ENCODE measurements at regions not wholly inside any gene's neighbourhood (a gene's known extent, or its start where the extent isn't known, plus 50 kb on each side); places are given as distances from the start of the nearest gene placed in this dataset.
A peak's percentile ranks its signal among the peaks of the same experiment; 100 is the strongest.
"Not testable (repeated sequence)": the region's sequence is repeated elsewhere in the genome, so short reads cannot be mapped to it uniquely, and the experiment has no call there.

DNA sequence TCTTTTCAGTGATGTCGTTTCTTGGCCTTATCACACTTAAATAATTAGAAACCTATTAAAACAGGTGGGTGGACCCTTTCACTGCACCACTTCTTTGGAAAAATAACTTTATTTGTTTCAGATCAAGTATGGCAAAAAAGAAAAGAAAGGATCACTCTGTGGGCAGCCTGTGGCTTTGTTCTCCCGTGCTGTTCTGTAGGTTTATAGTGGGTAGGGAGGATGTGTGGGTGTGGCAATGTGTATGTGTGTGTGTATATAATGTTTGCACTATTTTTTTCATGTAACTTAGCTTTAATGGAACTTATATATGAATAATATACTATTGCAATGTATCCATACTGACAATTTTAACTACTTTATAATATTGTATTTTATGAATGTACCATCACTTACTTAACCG is 85.9 kb downstream of the ACTBL2 start:
- no peak for DNase-seq (ENCODE audit: low read depth in 2 of 2)

DNA sequence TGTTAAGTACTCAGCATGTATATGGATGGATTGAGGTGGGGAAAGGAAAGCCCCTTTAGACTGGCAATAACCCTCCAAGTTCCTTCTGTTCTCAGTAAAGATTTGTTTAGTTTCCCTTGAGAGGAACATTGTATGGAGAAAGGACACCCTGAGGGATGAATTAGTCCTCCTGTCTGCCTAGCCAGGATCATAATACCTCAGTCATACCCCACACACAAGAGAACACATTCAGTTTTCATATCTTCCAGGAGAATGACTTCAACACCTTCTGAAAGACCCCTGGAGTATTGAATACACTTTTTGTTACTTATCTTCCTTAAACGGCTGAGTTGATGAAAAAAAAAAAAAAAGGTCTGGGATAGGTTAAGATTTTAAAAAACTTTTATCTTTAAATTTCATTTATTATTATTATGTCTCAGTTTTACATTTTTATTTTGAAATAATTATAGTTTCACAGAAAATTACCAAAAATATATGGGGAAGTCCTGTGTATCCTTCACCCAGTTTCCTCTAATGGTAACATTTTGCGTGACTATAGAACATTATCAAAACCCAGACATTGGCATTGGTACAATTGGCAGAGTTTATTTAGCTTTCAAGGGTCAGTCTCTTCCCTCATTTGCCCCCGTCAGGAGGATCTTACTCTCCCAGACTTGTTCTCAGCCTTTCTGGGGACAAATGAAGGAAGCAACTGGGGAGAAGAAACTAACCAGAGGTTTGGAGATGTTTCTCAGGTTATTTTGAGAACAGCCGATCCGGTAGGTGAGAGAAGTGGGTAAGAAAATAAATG is 88.0 kb downstream of the ACTBL2 start:
- DNase-seq (ENCODE audit: low read depth in 2 of 2): no peak

DNA sequence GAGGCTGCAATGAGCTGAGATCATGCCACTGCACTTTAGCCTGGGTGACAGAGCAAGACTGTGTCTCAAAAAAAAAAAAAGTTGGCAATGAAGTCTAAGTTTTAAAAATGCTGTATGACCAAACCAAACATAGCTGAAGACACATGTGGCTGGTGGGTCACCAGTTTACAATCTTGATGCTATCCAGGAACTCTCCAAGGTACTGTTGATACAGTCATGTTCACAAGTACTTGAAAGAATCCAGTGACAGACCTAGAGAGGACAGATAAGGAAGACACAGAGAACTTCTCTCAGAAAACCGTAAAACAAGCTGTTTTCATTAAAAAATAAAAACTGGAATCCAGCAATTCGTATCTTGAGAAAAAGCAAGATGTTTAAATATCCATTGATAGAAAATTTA is 95.7 kb downstream of the ACTBL2 start:
- DNase-seq (ENCODE audit: low read depth in 2 of 2): peak in 1 of 2 donors; percentile 51

GRCh38 chr5:57383093-57383861 is 99.3 kb downstream of the ACTBL2 start:
- peak; percentile 89 to 98 for DNase-seq (ENCODE audit: low read depth in 2 of 2)

- no peak for DNase-seq (ENCODE audit: low read depth in 2 of 2)
Measured at GRCh38 chr5:57382655-57383054, 100.0 kb downstream of the ACTBL2 start.

DNA sequence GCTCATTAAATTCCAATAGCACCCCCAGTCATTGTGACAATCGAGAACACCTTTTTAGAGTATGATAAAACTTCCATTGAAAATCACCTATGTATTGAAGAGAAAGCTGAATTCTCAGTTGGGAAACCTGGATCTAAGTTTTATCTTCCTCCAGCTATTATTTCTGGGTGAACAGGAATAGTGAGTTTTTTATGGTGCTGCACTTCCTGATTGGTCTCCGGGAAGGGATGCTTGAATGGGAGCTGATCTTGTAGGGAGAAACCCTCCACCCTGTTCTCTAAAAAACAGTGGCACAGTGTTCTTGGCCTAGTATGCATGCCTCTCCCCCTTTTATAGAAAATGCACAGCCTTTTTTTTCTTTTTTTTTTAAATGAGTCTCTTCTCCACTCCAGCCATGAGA is 112.2 kb downstream of the ACTBL2 start:
- DNase-seq (ENCODE audit: low read depth in 2 of 2): no peak

- no peak for DNase-seq (ENCODE audit: low read depth in 2 of 2)
Measured at GRCh38 chr5:57368010-57368409, 114.6 kb downstream of the ACTBL2 start.

GRCh38 chr5:57366744-57367143 is 115.9 kb downstream of the ACTBL2 start:
- DNase-seq (ENCODE audit: low read depth in 2 of 2): peak in 1 of 2 donors; percentile 8

GRCh38 chr5:57362951-57363350 is 119.7 kb downstream of the ACTBL2 start:
- no peak for DNase-seq (ENCODE audit: low read depth in 2 of 2)

DNA sequence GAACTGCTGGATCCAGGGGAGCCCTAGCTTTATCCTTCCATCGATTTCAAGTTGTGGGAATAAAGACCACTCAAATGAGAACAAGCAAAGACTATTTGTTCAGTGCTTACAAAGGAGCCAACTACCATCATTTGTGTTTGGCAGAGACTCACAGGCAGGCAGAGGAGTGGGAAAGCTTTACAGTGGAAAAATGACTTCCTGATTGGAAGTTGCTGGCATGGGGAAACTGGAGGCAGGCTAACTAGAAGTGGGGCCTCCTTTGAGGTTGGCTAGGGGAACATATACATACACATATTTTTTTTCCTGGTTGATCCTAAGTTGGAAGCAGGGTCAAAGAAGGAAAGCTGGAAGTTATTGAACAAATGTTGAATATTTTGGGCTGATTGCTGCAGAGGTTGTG is 121.7 kb downstream of the ACTBL2 start:
- peak in 1 of 2 donors; percentile 14 for DNase-seq (ENCODE audit: low read depth in 2 of 2)

DNA sequence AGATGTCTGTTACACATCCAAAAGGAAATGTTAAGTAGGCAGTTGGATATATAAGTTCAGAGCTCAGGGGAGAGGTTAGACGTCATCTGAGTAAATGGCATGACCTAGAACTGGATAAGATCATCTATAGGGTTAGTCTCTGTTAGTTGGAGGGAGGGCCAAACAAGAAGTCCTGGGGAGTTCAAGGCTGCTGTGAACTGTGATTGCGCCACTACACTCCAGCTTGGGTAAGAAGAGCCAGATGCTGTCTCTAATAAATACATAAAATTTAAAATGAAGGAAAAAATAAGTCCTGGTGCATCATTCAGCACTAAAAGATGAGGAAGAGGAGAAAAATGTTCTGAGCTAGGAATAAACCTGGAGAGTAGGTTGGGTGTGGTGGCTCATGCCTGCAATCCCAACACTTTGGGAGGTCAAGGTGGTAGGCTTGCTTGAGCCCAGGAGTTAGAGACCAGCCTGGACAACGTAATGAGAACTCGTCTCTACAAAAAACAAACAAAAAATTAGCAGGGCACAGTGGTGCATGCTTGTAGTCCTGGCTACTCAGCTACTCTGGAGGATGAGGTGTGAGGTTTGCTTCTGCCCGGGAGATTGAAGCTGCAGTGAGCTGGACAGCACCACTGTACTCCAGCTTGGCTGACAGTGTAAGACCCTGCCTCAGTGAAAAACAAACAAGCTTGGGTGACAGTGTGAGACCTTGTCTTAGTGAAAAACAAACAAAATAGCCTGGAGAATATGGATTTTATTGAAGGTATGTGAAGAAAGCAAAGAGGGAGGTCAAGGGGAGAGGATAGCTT is 123.6 kb downstream of the ACTBL2 start:
- no peak for DNase-seq (ENCODE audit: low read depth in 2 of 2)

GRCh38 chr5:57356850-57357249 is 125.8 kb downstream of the ACTBL2 start:
- not testable (repeated sequence) for DNase-seq (ENCODE audit: low read depth in 2 of 2)

- no peak for DNase-seq (ENCODE audit: low read depth in 2 of 2)
Measured at GRCh38 chr5:57349214-57349613, 133.4 kb downstream of the ACTBL2 start.

DNA sequence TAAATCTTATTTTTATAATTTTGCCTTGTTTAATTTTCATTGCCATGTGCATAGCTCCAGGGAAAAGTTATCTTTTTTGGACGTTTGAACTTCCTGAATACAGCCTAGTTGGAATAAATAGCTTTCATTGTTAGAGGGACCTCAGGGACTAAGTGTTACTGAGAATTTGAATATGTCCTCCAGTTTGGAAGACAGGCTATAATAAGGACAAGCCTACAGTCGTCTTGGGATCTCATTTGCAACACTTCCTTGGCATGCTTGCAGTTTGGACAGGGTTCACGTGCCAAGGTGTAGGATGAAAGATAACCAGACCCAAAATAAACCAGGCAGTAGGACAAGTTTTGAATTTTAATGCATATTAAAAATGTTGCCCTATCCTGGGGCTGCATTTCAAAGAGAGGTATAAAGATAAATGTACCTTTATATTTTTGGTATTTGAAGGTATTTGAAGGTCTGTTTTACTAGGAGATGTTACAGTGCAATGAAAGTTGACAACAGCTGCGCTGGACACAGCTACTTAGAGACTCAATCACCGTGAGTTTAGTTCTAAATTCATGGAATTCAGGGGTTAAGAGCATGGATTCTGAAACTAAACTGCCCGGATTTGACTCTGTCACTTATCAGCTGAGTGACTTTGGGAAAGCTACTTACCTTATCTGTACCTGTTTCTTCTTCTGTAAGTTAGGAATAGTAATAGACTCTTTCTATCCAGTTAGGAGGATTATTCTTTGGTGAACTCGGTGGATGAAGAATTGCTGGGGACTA is 134.1 kb downstream of the ACTBL2 start:
- DNase-seq (ENCODE audit: low read depth in 2 of 2): no peak

DNA sequence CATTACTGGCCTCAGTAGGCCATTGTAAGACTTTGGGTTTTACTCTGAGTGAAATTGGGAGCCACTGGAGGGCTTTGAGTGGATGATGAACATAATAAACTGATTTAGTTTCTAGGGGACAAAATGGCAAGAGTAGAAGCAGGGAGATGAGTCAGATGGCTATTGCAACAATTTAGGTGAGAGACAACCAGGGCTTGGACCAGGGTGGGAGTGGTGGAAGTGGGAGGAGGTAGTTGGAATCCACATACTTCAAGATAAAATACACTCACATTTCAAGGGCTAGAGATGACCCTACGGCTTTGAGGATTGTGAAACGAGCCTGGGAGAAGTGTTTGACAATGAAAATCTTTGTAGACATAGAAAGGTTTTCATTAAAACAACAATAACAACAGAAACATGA is 136.3 kb downstream of the ACTBL2 start:
- no peak for DNase-seq (ENCODE audit: low read depth in 2 of 2)

DNA sequence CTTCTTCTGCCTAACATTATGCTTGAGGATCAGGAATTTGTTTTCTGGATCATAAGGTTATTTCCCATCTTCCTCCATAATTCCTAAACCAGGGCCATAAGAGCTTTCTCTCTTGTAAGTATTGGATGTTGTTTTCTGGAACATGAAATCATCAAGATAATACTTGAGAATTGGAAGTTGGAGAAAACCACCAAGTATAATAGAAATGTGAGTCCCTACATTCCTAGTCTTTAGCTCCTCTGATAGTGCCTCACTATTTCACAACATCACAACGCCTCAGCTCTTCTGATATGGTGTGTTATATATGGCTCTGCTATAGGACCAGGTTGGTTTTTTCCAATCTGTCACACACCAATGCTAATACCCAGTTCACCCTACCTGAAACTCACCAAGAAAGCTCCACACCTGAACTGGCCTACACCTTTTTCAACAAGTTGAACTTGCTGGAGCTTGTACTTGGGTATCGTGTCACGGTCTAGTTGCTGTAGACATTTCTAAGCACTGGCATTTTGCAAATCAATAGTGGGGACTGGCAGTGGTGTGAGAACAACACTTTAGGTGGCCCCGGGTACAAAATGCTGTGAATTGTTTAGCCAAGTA is 141.1 kb downstream of the ACTBL2 start:
- no peak for DNase-seq (ENCODE audit: low read depth in 2 of 2)

DNA sequence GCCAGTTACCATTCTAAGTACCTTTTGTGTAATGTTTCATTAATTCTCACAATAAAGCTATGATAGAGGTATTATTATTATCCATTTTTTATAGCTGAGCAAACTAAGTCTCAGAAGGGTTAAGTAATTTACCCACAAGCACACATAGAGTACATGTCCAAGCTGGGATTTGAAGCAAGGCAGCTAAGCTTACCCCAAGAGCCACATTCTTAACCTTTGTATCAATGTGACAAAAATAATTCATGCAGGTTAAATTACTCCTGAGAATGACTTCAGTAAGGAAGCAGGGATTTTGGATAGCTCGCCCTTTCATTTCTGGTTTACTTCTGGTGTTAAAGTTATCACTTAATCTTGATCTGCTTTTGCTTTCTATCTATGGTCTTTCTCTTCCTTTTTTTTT is 141.9 kb downstream of the ACTBL2 start:
- DNase-seq (ENCODE audit: low read depth in 2 of 2): no peak

- DNase-seq (ENCODE audit: low read depth in 2 of 2): no peak
Measured at GRCh38 chr5:57339521-57339920, 143.1 kb downstream of the ACTBL2 start.

DNA sequence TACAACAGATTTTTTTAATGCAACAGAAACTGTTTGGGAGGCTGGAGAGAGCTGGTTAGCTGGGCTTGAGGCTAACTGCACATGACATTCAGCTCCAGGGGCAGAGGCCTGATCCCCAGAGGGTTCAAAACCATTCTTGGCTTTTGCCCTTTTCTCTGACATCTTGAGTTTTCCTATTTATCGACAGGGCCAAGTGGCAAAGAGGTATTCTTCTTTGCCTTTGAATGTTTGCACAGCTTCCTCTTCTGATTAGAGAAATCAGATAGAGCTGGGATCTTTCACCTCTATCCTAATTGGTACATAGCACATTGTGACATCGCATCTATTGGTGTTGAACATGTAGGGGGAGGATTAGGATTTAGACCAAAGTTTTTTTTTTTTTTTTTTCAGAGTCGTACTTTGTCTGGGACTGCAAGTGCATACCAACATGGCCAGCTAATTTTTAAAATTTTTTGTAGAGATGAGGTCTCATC is 143.7 kb downstream of the ACTBL2 start:
- no peak for DNase-seq (ENCODE audit: low read depth in 2 of 2)

GRCh38 chr5:57338068-57338867 is 144.3 kb downstream of the ACTBL2 start:
- peak; percentile 23 to 57 for DNase-seq (ENCODE audit: low read depth in 2 of 2)
